Fibroblast of skin of right biceps (primary cell): ENCODE measurements at regions not wholly inside any gene's neighbourhood (a gene's known extent, or its start where the extent isn't known, plus 50 kb on each side); places are given as distances from the start of the nearest gene placed in this dataset.
"Not testable (repeated sequence)": the region's sequence is repeated elsewhere in the genome, so short reads cannot be mapped to it uniquely, and the experiment has no call there.

Source experiments
- DNase-seq: peaks from one replicate; pipeline ENCODE4 v3.0.0-alpha.2; 2013

DNA sequence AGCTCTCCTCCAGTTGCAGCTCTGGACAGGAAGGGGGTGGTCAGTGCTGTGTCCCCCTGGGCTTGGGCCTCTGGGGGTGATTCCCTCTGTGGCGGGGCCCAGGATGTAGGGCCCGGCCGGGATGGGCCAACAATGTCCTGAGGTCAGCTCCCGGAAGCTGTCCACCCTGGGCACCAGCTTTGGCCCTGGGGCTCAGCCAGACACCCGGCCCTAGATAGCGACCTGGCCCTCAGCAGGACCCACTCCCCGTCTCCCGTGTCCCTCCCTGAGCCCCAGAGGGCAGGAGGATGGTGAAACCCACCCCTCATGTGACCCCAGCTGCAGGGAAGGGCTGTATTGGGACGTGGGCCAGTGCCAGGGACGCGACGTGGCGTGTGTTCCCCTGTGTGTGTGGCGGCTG lies 96.8 kb downstream of the TMEM121 start:
- DNase-seq: not testable (repeated sequence)

DNA sequence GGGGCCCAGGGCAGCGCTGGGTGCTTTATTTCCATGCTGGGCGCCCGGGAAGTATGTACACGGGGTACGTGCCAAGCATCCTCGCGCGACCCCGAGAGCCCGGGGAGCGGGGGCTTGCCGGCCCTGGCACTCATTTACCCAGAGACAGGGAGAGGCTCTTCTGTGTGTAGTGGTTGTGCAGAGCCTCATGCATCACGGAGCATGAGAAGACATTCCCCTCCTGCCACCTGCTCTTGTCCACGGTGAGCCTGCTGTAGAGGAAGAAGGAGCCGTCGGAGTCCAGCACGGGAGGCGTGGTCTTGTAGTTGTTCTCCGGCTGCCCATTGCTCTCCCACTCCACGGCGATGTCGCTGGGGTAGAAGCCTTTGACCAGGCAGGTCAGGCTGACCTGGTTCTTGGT lies 98.0 kb downstream of the TMEM121 start:
- not testable (repeated sequence) for DNase-seq

DNA sequence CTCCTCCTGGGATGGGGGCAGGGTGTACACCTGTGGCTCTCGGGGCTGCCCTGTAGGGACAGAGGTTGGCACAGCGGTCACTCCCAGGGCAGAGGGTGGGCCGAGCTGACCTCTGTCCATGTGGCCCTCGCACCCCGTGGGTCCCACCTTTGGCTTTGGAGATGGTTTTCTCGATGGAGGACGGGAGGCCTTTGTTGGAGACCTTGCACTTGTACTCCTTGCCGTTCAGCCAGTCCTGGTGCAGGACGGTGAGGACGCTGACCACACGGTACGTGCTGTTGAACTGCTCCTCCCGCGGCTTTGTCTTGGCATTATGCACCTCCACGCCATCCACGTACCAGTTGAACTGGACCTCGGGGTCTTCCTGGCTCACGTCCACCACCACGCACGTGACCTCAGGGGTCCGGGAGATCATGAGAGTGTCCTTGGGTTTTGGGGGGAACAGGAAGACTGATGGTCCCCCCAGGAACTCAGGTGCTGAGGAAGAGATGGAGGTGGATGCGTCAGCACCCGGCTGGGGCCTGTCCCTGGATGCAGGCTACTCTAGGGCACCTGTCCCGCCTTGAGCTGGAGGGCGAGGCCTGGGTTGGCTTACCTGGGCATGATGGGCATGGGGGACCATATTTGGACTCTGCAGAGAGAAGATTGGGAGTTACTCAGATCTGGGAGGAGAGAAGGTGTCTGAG lies 98.5 kb downstream of the TMEM121 start:
- DNase-seq: not testable (repeated sequence)

DNA sequence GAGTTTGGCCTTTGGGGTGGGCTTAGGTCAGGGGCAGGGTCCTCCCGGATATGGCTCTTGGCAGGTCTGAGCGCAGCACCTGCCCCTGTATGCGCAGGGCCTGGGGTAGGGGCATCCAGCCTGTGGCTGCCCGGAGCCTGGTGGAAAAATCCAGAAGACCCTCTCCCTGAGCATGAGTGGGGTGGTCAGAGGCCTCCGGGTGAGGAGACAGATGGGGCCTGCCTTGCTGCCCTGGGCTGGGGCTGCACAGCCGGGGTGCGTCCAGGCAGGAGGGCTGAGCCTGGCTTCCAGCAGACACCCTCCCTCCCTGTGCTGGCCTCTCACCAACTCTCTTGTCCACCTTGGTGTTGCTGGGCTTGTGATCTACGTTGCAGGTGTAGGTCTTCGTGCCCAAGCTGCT lies 99.1 kb downstream of the TMEM121 start:
- DNase-seq: not testable (repeated sequence)

DNA sequence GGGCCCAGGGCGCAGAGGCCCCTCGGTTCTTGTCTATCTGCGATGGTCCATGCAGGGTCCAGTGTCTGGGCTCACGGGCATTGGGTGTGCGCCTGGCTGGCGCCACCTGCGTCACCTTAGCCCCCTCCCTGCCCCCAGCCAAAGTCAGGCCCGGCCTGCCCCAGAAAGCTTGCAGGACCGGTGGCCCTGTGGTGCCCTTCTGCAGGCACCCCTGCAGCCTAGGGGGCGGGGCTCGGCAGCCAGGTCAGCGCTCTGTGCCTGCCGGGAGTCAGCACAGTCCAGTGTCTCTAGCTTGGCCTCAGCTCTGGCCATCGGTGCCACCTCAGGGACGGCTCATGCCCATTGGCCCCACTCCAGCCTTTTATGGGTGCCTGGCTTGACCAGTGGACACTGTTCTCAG lies 99.7 kb downstream of the TMEM121 start:
- not testable (repeated sequence) for DNase-seq

DNA sequence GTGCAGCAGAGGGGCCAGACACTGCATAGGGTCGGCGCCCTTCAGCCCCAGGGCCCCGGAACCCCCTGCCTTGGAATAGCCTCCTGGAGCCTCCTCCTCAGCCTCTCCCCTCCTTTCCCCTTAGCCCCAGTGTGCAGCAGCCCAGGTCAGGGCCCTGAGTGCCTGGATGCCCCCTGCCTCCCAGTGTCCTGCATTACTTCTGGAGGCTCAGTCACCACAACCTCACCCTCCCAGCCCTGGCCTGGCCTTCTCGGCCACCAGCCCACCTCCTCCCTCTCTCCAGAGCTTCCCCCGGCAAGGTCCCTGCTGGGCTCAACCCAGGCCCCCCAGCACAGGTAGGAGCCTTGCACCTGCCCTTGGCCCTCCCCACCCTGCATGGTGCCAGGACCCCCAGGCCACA lies 100.3 kb downstream of the TMEM121 start:
- DNase-seq: not testable (repeated sequence)

DNA sequence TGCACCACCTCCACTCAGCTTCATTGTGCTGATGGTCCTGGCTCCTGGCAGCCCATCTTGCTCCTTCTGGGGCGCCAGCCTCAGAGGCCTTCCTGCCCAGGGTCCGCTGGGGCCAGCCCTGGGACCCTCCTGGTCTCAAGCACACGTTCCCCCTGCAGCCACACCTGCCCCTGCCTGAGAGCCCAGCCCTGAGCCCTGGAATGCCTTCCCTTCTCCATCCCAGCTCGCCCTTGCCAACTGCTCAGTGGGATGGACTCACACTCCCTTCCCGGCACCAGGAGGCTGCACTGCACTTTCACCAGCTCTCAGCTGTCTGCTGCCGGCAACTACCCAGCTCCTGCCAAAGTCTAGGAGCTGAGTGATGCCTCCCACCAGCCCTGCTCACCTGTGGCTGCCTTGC lies 100.9 kb downstream of the TMEM121 start:
- DNase-seq: not testable (repeated sequence)

DNA sequence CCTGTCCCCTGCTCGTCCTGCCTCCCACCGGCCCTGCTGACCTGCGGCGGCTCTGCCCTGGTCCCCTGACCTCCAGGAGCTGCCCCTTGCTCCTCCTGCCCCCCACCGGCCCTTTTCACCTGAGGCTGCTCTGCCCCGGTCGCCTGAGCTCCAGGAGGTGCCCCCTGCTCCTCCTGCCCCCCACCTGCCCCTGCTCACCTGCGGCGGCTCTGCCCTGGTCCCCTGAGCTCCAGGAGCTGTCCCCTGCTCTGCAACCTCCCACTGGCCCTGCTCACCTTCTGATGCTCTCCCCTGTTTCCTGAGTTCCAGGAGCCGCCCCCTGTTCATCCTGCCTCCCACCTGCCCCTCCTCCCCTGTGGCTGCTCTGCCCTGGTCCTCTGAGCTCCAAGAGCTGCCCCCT lies 101.3 kb downstream of the TMEM121 start:
- no peak for DNase-seq

DNA sequence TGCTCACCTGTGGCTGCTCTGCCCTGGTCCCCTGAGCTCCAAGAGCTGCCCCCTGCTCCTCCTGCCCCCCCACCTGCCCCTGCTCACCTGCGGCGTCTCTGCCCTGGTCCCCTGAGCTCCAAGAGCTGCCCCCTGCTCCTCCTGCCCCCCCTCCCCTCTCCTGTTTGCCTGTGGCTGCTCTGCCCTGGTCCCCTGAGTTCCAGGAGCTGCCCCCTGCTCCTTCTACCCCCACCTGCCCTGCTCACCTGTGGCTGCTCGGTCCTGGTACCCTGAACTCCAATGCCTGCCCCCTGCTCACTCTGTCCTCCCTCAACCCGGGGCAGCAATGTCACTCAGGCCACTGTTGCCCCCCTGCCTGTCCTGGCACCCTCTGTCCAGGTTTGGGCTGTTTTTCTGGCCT lies 101.7 kb downstream of the TMEM121 start:
- DNase-seq: not testable (repeated sequence)

DNA sequence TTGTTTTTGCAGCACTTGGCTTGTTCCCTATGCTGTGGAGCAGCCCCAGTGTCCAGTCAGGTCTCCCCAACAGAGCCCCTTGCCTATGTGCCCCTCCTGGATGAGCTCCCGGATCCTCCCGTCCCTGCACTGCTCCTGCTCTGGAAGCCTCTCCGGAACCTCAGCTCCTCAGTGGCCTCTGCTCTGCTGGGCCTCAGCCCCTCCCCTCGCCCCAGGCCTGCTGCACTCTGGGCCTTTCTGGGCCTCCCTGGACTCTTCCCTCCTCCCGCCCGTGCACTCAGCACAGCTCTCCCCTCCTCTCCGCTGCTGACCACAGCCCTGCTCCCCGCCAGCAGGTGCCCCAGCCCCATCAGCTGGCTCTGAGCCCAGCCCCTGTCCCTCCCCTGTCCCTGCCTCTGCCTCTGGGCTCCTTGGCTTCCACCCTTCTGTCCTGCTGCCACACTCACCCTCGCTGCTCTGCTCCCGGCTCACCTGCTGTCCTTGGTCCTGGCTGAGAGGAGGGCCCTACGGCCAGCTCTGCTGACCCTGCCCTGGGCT lies 102.2 kb downstream of the TMEM121 start:
- DNase-seq: not testable (repeated sequence)

DNA sequence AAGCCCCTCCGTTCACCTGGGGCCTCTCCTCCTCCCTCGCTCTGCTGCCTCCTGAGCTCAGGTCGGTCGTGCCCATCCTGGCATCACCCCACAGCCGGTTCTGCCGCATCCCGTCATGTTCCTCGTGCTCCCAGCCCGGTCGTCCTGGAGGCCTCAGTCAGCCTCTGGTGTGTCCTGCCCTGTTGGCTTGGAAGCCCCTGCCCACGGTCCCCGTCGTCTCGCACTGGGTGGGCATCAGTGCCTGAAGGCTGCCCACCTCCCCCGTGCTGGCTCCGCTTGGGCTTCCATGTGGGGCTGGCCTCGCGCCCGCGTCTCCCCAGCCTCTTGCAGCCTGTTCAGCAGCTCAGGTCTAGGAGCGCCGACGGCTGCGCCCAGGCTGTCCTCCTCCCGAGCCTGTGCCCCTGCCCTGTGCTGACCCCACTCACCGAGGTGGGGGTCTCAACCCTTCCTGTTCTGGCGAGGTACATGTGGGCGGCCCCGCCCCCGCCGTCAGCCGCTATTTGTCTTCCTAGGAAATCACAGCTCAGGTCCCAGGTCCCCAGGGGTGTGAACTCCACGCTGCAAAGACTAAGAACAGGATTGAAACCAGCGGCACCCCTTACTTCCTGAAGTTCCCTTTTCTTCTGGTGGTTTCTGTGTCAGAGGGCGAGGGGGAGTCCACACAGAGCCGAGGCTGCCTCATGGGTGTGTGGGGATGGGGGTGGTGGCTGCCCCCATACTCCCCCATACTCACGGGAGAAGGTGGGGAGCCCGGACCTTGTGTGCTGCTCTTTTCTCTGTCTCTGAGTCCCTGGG lies 102.9 kb downstream of the TMEM121 start:
- not testable (repeated sequence) for DNase-seq

DNA sequence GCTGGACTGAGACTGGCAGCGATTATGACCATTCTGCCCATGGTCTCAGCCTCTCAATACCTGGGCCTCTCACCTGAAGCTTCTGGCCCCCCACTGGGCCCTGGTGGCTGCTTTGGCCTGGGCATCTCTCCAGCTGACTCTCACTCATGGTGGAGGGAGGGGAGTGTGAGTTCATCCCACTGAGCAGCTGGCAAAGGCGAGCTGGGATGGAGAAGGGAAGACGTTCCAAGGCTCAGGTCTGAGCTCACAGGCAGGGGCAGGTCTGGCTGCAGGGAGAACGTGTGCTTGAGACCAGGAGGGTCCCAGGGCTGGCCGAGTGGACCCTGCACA lies 103.5 kb downstream of the TMEM121 start:
- DNase-seq: no peak

DNA sequence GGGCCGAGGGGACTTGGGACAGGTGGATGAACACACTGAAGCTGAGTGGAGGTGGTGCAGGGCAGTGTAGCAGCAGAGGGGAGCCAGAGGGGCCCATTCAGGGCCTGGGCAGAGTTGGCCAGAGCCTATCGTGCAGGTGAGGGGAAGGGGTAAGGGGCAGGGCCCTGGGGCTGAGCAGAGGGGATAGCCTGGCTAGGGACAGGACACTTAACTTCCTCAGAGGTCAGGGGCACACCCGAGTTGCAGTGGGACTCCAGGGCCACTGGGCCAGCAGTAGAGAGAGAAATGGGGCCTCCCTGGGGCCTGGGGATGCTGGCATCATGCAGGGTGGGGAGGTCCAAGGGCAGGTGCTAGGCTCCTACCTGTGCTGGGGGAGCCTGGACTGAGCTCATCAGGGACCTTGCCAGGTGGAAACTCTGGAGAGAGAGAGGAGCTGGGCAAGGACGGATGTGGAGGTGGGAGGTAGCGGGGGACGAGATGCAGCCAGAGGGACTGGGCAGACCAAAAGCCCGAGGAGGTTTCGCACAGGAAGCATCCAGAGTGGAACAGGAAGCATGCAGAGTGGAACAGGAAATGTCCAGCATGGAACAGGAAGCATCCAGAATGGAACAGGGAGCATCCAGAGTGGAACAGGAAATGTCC lies 104.0 kb downstream of the TMEM121 start:
- not testable (repeated sequence) for DNase-seq

DNA sequence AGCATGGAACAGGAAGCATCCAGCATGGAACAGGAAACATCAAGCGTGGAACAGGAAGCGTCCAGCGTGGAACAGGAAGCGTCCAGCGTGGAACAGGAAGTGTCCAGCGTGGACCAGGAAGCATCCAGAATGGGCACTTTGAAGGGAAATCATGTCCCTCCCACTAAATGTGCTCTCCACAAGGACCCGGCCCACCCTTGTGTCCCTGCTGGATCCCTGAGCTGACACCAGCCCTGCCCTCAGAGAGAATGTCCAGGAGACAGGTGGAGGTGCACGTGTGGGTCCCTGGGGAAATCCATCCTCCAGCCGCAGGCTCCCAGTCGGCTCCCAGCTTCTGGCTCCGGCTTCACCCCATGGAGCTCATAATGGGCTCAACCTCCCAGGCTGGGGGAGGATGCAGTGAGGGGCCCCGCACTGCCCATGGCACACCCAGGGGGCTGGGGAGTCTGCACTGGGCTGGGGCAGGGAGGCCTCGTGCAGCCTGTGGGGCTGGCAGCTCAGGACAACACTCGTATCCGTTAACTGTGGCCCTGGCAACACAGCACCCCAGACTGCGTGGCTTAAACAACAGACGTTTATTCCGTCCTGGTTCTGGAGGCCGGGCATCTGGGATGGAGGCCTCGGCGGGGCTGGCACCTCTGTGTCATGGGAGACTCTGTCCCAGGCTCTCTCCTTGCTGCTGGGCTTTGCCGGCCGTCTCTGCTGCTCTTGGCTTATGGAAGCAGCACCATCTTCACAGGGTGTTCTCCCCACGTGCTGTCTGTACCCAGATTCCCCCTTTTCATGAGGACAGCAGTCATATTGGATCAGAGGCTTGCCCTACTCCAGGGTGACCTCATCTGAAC lies 104.8 kb downstream of the TMEM121 start:
- not testable (repeated sequence) for DNase-seq

DNA sequence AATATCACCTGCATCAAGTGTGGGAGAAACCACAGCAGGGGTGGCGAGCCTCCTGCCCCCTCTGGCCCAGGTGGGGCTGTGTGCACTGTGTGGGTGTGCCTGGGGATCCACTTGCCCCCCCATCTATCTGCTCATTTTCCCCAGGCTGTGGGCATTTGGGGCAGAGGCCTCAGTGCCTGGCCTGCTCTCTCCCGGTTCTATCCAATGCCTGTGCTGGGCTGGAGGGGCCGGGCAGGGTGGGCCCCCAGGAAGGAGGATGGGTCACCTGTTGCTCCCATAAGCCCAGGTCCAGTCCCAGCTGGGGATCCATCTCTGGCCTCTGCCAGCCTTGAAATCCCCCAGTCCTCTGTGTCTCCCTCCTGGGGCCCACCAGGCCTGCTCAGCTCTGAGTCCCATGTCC lies 105.6 kb downstream of the TMEM121 start:
- no peak for DNase-seq

DNA sequence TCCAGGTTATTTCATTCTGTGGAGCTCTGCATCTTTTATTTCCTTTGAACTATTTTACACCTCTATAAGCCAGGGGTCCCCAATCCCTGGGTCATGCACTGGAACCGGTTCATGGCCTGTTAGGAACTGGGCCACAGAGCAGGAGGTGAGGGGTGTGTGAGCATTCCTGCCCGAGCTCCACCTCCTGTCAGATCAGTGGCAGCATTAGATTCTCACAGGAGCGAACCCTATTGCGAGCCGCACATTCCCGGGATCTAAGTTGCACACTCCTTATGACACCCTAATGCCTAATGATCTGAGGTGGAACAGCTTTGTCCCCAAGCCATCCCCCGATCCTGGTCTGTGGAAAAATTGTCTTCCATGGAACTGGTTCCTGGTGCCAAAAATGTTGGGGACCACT lies 107.2 kb downstream of the TMEM121 start:
- DNase-seq: not testable (repeated sequence)

DNA sequence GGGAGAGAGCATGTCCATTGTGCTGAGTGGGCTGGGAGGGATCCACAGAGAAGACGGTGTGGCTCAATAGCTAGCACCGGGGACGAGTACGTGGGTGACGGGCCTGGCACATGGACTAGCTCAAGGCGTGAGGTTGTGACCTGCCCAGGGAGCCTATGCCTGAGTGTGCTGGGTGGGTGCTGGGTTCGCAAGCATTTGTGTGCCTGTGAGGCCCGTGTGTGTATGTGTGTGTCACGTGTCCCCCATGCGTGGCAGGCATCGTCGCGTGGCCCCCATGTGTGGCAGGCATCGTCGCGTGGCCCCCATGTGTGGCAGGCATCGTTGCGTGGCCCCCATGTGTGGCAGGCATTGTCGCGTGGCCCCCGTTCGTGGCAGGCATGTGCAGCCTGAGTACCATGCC lies 109.2 kb downstream of the TMEM121 start:
- no peak for DNase-seq

DNA sequence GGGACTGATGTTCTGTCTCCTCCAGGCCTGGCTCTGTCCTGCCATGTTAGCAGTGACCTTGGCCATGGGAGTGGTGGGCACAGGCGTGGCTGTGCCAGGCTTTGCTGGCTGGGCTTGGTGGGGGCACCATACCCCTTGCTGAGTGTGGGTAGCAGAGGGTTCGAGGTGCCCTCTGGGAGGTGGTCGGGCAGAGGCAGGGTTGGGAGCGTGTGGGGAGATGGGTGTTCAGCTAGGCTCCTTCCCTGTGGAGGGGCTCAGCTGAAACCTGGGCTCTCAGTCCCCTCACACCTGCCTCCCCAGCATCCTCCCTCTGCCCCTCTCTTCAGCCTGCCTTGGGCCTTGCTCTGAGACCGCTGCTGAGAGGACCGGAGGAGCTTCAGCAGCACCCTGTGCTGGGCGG lies 109.6 kb downstream of the TMEM121 start:
- DNase-seq: not testable (repeated sequence)

DNA sequence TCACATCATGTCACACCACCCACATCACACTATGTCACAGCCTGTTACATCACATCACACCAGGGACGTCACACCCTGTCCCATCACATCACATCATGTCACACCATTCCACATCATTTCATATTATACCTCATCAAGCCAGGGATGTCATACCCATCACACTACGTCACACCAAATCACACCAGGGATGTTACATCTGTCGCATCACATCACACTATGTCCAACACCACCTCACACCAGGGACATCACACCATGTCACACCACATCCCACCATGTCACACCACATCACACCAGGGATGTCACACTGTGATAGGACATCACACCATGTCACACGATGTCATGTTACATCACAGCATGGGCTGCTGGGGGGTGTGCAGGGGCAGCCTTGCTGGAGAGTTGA lies 110.6 kb downstream of the TMEM121 start:
- no peak for DNase-seq

DNA sequence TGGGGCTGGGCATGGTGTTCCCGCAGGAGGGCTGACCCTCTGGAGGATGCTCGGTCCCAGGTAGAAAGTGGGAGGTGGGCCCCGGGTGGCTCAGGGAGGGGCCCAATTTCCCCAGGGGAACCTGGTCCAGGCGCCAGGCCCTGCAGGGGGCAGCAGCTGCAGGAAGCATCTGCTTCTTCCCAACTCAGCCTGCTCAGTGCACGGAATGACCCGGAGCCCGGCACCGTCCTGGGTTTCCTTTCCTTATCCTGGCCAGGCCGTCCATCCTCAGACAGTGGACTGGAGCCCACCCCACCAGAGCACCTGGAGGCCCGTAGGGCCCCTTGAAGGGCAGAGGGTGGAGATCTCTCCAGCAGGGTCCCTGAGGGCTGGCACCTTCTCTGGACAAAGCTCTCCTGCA lies 111.0 kb downstream of the TMEM121 start:
- not testable (repeated sequence) for DNase-seq

DNA sequence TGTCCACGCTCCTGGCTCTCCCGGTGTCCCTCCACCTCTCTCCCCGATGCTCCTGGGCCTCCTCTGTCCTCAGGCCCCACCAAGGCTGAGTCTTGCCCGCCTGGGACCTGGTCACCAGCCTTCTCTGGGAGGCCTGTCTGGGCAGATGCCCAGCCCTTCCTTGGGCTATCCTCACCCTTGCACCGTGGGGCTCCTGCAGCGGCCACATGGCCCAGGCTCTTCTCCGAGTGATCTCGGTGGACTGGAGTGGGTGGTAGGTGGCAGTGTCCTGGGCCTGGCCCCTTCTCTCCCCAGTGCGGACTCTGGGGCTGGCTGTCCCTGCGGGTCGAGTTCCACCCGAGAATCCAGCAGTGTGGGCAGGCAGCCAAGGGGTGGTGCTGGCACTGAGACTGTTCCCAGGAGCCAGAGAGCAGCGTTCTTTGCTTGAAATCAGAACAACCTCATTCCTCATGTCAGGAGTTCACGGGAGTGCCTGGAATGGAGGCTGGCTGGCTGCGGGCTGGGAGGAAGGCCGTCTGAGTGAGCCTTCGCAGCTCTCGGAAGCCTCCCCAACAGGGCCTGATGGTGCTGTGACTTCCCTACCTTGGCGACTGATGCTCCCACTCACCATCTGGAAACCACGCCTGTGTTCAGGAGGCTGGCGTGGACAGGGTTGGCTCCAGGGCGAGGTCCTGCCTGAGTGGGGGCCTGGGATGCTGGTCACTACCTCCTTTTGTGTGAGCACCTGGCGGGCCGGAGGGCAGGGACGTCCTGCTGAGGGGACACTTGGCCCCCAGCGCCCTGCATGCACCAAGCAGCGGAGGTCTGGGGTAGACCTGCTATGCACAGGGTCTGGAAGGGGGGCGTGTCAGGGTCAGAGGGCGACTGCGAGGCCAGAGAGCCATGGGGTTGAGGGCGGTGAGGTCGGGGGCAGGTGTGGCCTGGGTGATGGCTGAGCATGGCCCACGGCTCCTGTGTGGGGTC lies 113.9 kb downstream of the TMEM121 start:
- not testable (repeated sequence) for DNase-seq
